Liver (tissue), 7 donors: ENCODE measurements at regions not wholly inside any gene's neighbourhood (a gene's known extent, or its start where the extent isn't known, plus 50 kb on each side); places are given as distances from the start of the nearest gene placed in this dataset.

Experiments
- DNase-seq: peaks from one replicate; pipeline ENCODE4 v3.0.0-alpha.2; 2017; ENCODE audit warnings: low spot score
- H3K27ac ChIP-seq, 2 donors: one replicate each; pipeline ENCODE4 v1.7.0; 2013; ENCODE audit warnings: inconsistent platforms in 2 of 2, low read length in 2 of 2, control low read depth in 1 of 2, low read depth in 1 of 2, mild to moderate bottlenecking in 1 of 2
- H3K27me3 ChIP-seq, 4 donors: one replicate each; pipeline versions ENCODE4 v1.6.1 to v1.7.0; 2013; ENCODE audit warnings: low read length in 3 of 4, inconsistent platforms in 1 of 4, mild to moderate bottlenecking in 1 of 4, moderate library complexity in 1 of 4; ENCODE audit not compliant: control insufficient read depth in 4 of 4, insufficient read depth in 4 of 4
- H3K36me3 ChIP-seq, 4 donors: one replicate each; pipeline versions ENCODE4 v1.6.1 to v1.7.0; 2013; ENCODE audit warnings: low read length in 3 of 4, mild to moderate bottlenecking in 3 of 4, low read depth in 1 of 4, moderate library complexity in 1 of 4; ENCODE audit not compliant: control insufficient read depth in 4 of 4, insufficient read depth in 3 of 4
- H3K4me1 ChIP-seq, 4 donors: one replicate each; pipeline versions ENCODE4 v1.6.1 to v1.7.0; 2013; ENCODE audit warnings: low read length in 3 of 4, mild to moderate bottlenecking in 3 of 4, moderate library complexity in 1 of 4; ENCODE audit not compliant: control insufficient read depth in 4 of 4, insufficient read depth in 4 of 4
- H3K4me3 ChIP-seq, 3 donors: one replicate each; pipeline versions ENCODE4 v1.6.1 to v1.7.0; 2013; ENCODE audit warnings: low read length in 3 of 3, control low read depth in 1 of 3, low read depth in 1 of 3, mild to moderate bottlenecking in 1 of 3
- H3K9ac ChIP-seq, 2 donors: one replicate each; pipeline ENCODE4 v1.7.0; 2013; ENCODE audit warnings: low read length in 2 of 2, mild to moderate bottlenecking in 2 of 2, moderate library complexity in 2 of 2, control low read depth in 1 of 2, low read depth in 1 of 2
- H3K9me3 ChIP-seq, 4 donors: one replicate each; pipeline versions ENCODE4 v1.6.1 to v1.7.0; 2013; ENCODE audit warnings: low read length in 3 of 4; ENCODE audit not compliant: control insufficient read depth in 4 of 4
- EGR1 ChIP-seq, 2 donors: IDR thresholded peaks; 2 replicates each; pipeline ENCODE4 v1.6.1; 2016 to 2018; ENCODE audit warnings: antibody characterized with exemption in 2 of 2, low read depth in 2 of 2
- FOXA1 ChIP-seq: IDR thresholded peaks from 2 replicates; pipeline ENCODE4 v1.6.1; 2016; ENCODE audit warnings: antibody characterized with exemption
- FOXA2 ChIP-seq: IDR thresholded peaks from 2 replicates; pipeline ENCODE4 v1.6.1; 2016; ENCODE audit warnings: antibody characterized with exemption
- GABPA ChIP-seq, 2 donors: IDR thresholded peaks in 1 of 2; conservative IDR thresholded peaks in 1 of 2; 2 replicates each; pipeline ENCODE4 v1.6.1; 2016; ENCODE audit warnings: antibody characterized with exemption in 2 of 2, mild to moderate bottlenecking in 1 of 2, moderate library complexity in 1 of 2
- HNF4A ChIP-seq, 2 donors: conservative IDR thresholded peaks; 2 replicates each; pipeline ENCODE4 v1.6.1; 2016; ENCODE audit warnings: antibody characterized with exemption in 2 of 2, mild to moderate bottlenecking in 2 of 2
- HNF4G ChIP-seq: IDR thresholded peaks from 2 replicates; pipeline ENCODE4 v1.6.1; 2016; ENCODE audit warnings: antibody characterized with exemption
- JUND ChIP-seq, 2 donors: IDR thresholded peaks; 2 replicates each; pipeline ENCODE4 v1.6.1; 2016; ENCODE audit warnings: antibody characterized with exemption in 2 of 2
- MAX ChIP-seq: IDR thresholded peaks from 2 replicates; pipeline ENCODE4 v1.6.1; 2016; ENCODE audit warnings: antibody characterized with exemption
- NR2F2 ChIP-seq: IDR thresholded peaks from 2 replicates; pipeline ENCODE4 v1.6.1; 2016; ENCODE audit warnings: antibody characterized with exemption
- RAD21 ChIP-seq, 2 donors: IDR thresholded peaks; 2 replicates each; pipeline ENCODE4 v1.6.1; 2016; ENCODE audit warnings: antibody characterized with exemption in 2 of 2, mild to moderate bottlenecking in 2 of 2
- SP1 ChIP-seq: IDR thresholded peaks from 2 replicates; pipeline ENCODE4 v1.6.1; 2018; ENCODE audit warnings: antibody characterized with exemption, mild to moderate bottlenecking
- TAF1 ChIP-seq: conservative IDR thresholded peaks from 2 replicates; pipeline ENCODE4 v1.6.1; 2016; ENCODE audit warnings: antibody characterized with exemption, mild to moderate bottlenecking
- YY1 ChIP-seq: IDR thresholded peaks from 2 replicates; pipeline ENCODE4 v1.6.1; 2016; ENCODE audit warnings: antibody characterized with exemption, mild to moderate bottlenecking
- ZBTB33 ChIP-seq: IDR thresholded peaks from 2 replicates; pipeline ENCODE4 v1.6.1; 2016; ENCODE audit warnings: antibody characterized with exemption
- WGBS: extraction: QIAGEN DNeasy Blood & Tissue Kit; methylation state at CpG from one replicate; pipeline ENCODE4 v1.1.7; 2013; 5-methylcytosine and 5-hydroxymethylcytosine counted together
- TF ChIP-seq, protein P1 (sequence below): IDR thresholded peaks from 2 replicates; pipeline ENCODE4 v1.6.1; 2016; ENCODE audit warnings: antibody characterized with exemption, mild to moderate bottlenecking
- TF ChIP-seq, protein P2 (sequence below): IDR thresholded peaks from 2 replicates; pipeline ENCODE4 v1.6.1; 2016; ENCODE audit warnings: antibody characterized with exemption
- donor health status: healthy.
- donor health status: healthy.
- donor health status: healthy.
- donor health status: healthy.

- no peaks in the 10 kb centered on the region for H3K36me3 ChIP-seq
- no peaks in the 10 kb centered on the region for H3K27me3 ChIP-seq
- WGBS, result 90% methylated on average over 3 of the region's 3 CpGs
- H3K4me1 ChIP-seq, result peaks cover 0 to 4% (median 0%) of the 10 kb centered on the region in 4 donors
- no peak overlapping the region for H3K4me3 ChIP-seq
- DNase-seq, result no peak
- H3K9ac ChIP-seq, result no peak overlapping the region
- H3K27ac ChIP-seq, result no peak overlapping the region
- H3K9me3 ChIP-seq, result no peaks in the 10 kb centered on the region
- TF ChIP-seq EGR1 (IDR thresholded peaks at IDR 0.05; ENCODE audit: low read depth in 2 of 2) (no peak), NR2F2 (no peak), SP1 (no peak), RAD21 (IDR thresholded peaks at IDR 0.05) (no peak)
Observed at GRCh38 chr7:17434191-17434590, 135.7 kb downstream of the AHR start.

DNA sequence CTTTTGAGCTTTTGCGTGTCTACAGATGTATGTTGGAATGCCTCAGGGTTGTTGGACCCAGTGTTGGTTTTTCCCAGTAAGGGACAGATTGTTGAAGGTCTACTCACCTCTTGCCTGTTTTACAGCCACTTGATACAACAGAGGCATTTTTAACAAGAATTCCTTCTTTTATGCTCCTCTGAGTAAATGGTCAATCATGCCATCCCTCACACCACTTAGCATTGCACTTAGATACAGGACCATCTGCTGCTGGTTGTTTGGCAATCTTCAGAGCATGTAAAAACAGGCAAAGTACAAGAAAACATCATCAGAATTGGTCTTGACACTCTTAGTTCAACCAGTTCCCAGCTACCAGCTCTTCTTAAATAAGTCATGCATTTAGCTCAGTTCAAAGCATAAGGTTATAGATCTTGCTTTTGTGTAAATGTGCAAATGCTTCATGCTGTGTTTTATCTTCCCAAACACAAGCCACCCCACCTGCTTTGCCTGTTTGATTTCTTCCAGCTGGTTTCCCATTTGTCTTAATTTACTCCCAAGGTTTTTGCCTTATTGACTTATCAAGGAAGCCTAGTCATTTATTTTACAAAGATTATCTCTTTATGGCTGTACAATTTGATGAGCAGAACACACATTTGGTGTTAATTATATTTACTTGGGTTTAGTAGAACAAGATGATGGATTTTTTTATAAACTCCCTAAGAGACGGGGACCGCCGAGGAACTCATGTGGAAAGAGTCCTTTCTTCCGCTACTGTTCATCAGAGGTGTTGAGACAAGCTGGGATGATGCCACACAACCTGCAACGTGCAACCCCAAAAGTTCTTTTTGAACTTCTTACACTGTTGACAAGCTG, 136.6 kb downstream of the AHR start:
- Histone ChIP-seq H3K4me1 (no peaks in the 10 kb centered on the region), H3K9me3 (no peaks in the 10 kb centered on the region), H3K27ac (no peak overlapping the region), H3K9ac (no peak overlapping the region), H3K36me3 (no peaks in the 10 kb centered on the region), H3K27me3 (no peaks in the 10 kb centered on the region), H3K4me3 (no peak overlapping the region)
- DNase-seq, result no peak
- TF ChIP-seq FOXA1 (no peak), RAD21 (IDR thresholded peaks at IDR 0.05) (no peak), HNF4A (conservative IDR thresholded peaks at IDR 0.05) (no peak), FOXA2 (no peak), HNF4G (no peak), MAX (no peak), ZBTB33 (no peak), SP1 (no peak), TAF1 (no peak), GABPA (IDR thresholded peaks at IDR 0.05 in 1 of 2, conservative IDR thresholded peaks at IDR 0.05 in 1 of 2) (no peak), YY1 (no peak), JUND (IDR thresholded peaks at IDR 0.05) (no peak), EGR1 (IDR thresholded peaks at IDR 0.05; ENCODE audit: low read depth in 2 of 2) (no peak)
- TF ChIP-seq, protein P1, sequence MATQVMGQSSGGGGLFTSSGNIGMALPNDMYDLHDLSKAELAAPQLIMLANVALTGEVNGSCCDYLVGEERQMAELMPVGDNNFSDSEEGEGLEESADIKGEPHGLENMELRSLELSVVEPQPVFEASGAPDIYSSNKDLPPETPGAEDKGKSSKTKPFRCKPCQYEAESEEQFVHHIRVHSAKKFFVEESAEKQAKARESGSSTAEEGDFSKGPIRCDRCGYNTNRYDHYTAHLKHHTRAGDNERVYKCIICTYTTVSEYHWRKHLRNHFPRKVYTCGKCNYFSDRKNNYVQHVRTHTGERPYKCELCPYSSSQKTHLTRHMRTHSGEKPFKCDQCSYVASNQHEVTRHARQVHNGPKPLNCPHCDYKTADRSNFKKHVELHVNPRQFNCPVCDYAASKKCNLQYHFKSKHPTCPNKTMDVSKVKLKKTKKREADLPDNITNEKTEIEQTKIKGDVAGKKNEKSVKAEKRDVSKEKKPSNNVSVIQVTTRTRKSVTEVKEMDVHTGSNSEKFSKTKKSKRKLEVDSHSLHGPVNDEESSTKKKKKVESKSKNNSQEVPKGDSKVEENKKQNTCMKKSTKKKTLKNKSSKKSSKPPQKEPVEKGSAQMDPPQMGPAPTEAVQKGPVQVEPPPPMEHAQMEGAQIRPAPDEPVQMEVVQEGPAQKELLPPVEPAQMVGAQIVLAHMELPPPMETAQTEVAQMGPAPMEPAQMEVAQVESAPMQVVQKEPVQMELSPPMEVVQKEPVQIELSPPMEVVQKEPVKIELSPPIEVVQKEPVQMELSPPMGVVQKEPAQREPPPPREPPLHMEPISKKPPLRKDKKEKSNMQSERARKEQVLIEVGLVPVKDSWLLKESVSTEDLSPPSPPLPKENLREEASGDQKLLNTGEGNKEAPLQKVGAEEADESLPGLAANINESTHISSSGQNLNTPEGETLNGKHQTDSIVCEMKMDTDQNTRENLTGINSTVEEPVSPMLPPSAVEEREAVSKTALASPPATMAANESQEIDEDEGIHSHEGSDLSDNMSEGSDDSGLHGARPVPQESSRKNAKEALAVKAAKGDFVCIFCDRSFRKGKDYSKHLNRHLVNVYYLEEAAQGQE, result no peak
- TF ChIP-seq, protein P2, sequence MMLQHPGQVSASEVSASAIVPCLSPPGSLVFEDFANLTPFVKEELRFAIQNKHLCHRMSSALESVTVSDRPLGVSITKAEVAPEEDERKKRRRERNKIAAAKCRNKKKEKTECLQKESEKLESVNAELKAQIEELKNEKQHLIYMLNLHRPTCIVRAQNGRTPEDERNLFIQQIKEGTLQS, result no peak
- 97% methylated on average over 6 of the region's 6 CpGs for WGBS
